Esophagus squamous epithelium (tissue), 5 donors: ENCODE measurements at regions not wholly inside any gene's neighbourhood (a gene's known extent, or its start where the extent isn't known, plus 50 kb on each side); places are given as distances from the start of the nearest gene placed in this dataset.

Experiments
- DNase-seq: peaks from one replicate; lab custom pipeline; 2025; lab: John Stamatoyannopoulos, UW
- H3K27ac ChIP-seq, 4 donors: fragments of 200-600 bp; sonication (generic); one replicate each; pipeline ENCODE4 v1.5.1; 2016 to 2019; ENCODE audit warnings: mild to moderate bottlenecking in 1 of 4
- H3K27me3 ChIP-seq, 4 donors: fragments of 200-600 bp; sonication (generic); 1 replicate in 3 of 4; 2 replicates in 1 of 4; pipeline versions ENCODE4 v1.5.1 to v1.6.0; 2017 to 2021; ENCODE audit warnings: antibody characterized with exemption in 1 of 4
- H3K36me3 ChIP-seq, 3 donors: fragments of 200-600 bp; sonication (generic); one replicate each; pipeline ENCODE4 v1.5.1; 2016 to 2019
- H3K4me1 ChIP-seq, 3 donors: fragments of 200-600 bp; sonication (generic); one replicate each; pipeline ENCODE4 v1.5.1; 2017 to 2019
- H3K4me3 ChIP-seq, 4 donors: fragments of 200-600 bp; sonication (generic); 1 replicate in 3 of 4; 2 replicates in 1 of 4; pipeline ENCODE4 v1.5.1; 2016 to 2019; ENCODE audit warnings: mild to moderate bottlenecking in 2 of 4, moderate library complexity in 1 of 4
- H3K9me3 ChIP-seq, 3 donors: fragments of 200-600 bp; sonication (generic); one replicate each; pipeline ENCODE4 v1.5.1; 2016 to 2019
- CTCF ChIP-seq, 6 experiments: fragments of 450-650 bp in 4 of 6; fragments of 200-600 bp in 2 of 6; sonication (generic) in 2 of 6; IDR thresholded peaks; one replicate each; pipeline ENCODE4 v1.5.1; 2016 to 2019; ENCODE audit warnings: antibody characterized with exemption in 6 of 6, mild to moderate bottlenecking in 4 of 6, moderate library complexity in 4 of 6
- POLR2A ChIP-seq, 4 donors: fragments of 450-650 bp; IDR thresholded peaks; one replicate each; pipeline ENCODE4 v1.6.1; 2017; ENCODE audit warnings: antibody characterized with exemption in 4 of 4, mild to moderate bottlenecking in 4 of 4, moderate library complexity in 3 of 4
- WGBS, 2 donors: methylation state at CpG; one replicate each; pipeline ENCODE4 v1.1.5; 2018; 5-methylcytosine and 5-hydroxymethylcytosine counted together
- intact Hi-C: fragments of 100-400 bp; cut with DNase I; formaldehyde crosslinking; loops from one replicate; pipeline ENCODE4 v1.15.0; 2022
- donor health status: DM: yes; HTN: yes; CAD: no.

DNA sequence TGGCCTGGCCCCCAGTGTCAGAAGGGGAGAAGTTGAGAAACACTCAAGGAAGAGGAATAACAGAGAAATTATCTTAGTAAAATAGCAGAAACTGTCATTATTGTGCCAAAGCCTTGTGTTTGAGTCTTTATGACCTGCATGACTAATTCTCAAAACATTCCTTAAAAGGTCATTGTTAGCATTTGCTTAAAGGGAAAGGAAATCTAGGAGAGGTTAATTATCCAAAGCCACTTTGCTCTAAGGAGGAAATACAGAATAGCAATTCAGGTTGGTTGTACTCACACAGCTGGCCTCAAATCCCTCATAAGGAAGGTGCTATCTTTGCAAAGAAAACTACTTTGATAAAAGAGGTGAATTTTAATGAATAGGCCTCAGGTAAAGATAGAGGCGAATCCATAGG is 516.7 kb downstream of the CBLN4 start:
- Histone ChIP-seq H3K27me3 (no peaks in the 10 kb centered on the region), H3K4me1 (peaks cover 0 to 13% (median 0%) of the 10 kb centered on the region in 3 donors), H3K36me3 (no peaks in the 10 kb centered on the region), H3K4me3 (no peak overlapping the region), H3K27ac (no peak overlapping the region), H3K9me3 (no peaks in the 10 kb centered on the region)
- WGBS, 2 donors = 65 to 69% methylated on average over 1 of the region's 1 CpG
- intact Hi-C loops = no loop called here
- TF ChIP-seq POLR2A (IDR thresholded peaks at IDR 0.05) = no peak
- TF ChIP-seq CTCF (IDR thresholded peaks at IDR 0.05) = no peak
- DNase-seq = no peak

- intact Hi-C loops = no loop called here
- TF ChIP-seq POLR2A (IDR thresholded peaks at IDR 0.05) = no peak
- no peak for TF ChIP-seq CTCF (IDR thresholded peaks at IDR 0.05)
- 35 to 53% methylated on average over 2 of the region's 2 CpGs for WGBS, 2 donors
These were observed 526.4 kb downstream of the CBLN4 start for GRCh38 chr20:55478724-55479450.

DNA sequence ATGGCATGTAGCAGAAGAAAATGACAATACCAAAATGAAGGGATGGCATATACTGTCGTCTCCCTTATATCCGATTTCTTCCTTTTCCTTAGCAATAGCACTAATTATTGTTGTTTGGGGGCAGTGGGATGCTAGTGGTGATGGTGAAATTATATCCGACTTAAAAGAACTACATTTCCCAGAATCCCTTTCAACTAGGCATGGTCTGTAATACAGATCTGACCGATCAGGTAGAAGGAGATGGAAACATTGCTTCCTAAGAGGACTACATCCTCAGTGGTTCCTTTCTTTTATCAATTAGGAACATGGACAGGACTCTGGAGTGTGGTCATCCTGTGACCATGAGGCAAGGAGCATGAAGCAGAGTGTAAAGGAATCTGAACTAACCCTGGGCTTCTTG is 532.6 kb downstream of the CBLN4 start:
- TF ChIP-seq POLR2A (IDR thresholded peaks at IDR 0.05) (no peak), CTCF (IDR thresholded peaks at IDR 0.05) (no peak)
- DNase-seq = no peak
- WGBS, 2 donors = 72 to 79% methylated on average over 4 of the region's 4 CpGs
- Histone ChIP-seq H3K4me1 (no peaks in the 10 kb centered on the region), H3K36me3 (no peaks in the 10 kb centered on the region), H3K27me3 (no peaks in the 10 kb centered on the region), H3K9me3 (no peaks in the 10 kb centered on the region), H3K27ac (no peak overlapping the region), H3K4me3 (no peak overlapping the region)
- intact Hi-C loops = no loop called here

More at GRCh38 chr20:55478724-55479450, 526.4 kb downstream of the CBLN4 start:
- no peak overlapping the region for H3K27ac ChIP-seq
- no peaks in the 10 kb centered on the region for H3K27me3 ChIP-seq
- H3K4me1 ChIP-seq = no peaks in the 10 kb centered on the region
- no peak for DNase-seq
- H3K4me3 ChIP-seq = no peak overlapping the region
- H3K9me3 ChIP-seq = no peaks in the 10 kb centered on the region
- H3K36me3 ChIP-seq = no peaks in the 10 kb centered on the region

DNA sequence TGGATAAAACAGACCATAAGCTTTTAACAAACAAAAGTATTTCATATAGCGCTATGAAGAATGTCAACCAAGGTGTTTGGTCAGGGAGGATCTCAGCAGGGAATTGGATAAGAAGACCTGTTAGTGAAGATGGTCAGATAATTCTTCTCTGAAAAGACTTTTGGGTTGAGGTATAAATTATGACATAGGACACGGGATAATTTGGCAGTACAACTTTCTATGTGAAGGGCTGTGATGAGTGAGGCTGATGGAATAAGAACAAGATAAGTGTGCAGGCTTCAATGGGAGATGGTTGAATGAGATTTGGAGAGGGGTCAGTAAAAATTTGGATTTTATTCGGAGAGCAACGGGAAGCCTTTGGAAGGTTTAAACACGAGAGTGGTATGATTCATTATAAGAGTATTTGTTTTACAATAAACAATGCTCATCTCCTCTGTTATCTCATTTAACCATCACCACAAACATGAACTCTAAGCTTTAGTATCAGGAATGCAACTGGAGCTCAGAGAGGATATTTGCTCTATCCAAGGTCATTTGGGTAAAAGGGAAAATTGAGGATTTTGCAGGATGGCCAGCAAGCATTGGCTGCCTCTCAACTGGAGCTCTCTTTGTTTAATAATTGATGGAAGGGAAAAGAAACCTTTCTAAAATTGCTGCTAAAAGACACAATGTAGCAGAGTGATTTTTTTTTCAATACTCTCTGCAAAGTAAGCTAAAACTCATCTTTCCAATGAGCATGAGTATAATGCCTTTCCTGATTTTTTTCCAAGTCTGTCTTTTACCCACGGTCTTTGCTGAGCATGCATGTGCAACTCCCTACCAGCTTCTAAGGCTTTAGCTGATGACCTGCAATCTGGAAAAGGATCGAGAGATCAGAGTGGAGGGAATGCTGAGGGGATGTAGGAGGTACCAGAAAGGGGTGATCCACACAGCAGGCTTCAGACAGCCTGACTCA is 534.0 kb downstream of the CBLN4 start:
- H3K27me3 ChIP-seq = no peaks in the 10 kb centered on the region
- no peaks in the 10 kb centered on the region for H3K9me3 ChIP-seq
- H3K4me1 ChIP-seq = no peaks in the 10 kb centered on the region
- no peaks in the 10 kb centered on the region for H3K36me3 ChIP-seq
- H3K4me3 ChIP-seq = no peak overlapping the region
- no peak for DNase-seq
- intact Hi-C loops = no loop called here
- 49 to 50% methylated on average over 7 of the region's 7 CpGs for WGBS, 2 donors
- H3K27ac ChIP-seq = no peak overlapping the region
- no peak for TF ChIP-seq POLR2A (IDR thresholded peaks at IDR 0.05)

DNA sequence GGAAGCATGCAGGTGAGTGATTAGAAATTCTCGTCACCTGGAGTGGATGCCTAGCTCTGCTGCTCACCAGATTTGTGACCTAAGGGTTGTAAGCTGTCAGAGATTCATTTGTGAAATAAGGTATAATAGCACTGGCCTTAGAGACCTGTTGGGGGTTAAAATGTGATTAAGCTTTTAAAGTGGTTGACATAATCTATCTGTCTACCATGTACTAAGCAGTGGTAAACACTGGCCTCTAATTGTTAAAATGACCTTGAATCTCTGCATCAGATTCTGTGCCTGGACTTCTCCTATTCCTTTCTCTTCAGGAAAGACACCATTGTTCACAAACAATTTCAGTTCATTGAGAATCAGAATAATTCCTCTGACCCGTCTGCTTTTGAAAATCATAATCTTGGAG is 536.2 kb downstream of the CBLN4 start:
- H3K4me1 ChIP-seq = no peaks in the 10 kb centered on the region
- WGBS, 2 donors = 75 to 90% methylated on average over 2 of the region's 2 CpGs
- H3K27ac ChIP-seq = no peak overlapping the region
- no peak for TF ChIP-seq CTCF (IDR thresholded peaks at IDR 0.05)
- TF ChIP-seq POLR2A (IDR thresholded peaks at IDR 0.05) = no peak
- H3K4me3 ChIP-seq = no peak overlapping the region
- intact Hi-C loops = no loop called here
- DNase-seq = no peak
- no peaks in the 10 kb centered on the region for H3K9me3 ChIP-seq
- no peaks in the 10 kb centered on the region for H3K36me3 ChIP-seq
- no peaks in the 10 kb centered on the region for H3K27me3 ChIP-seq
